ENCODE measurements at regions not wholly inside any gene's neighbourhood (a gene's known extent, or its start where the extent isn't known, plus 50 kb on each side); places are given as distances from the start of the nearest gene placed in this dataset.

GRCh38 chr22:49691256-49691655 is 136.4 kb downstream of the BRD1 start:
- TF ChIP-seq CTCF (IDR thresholded peaks at IDR 0.05) (no peak), EZH2 (IDR thresholded peaks at IDR 0.05; ENCODE audit: borderline replicate concordance, insufficient read depth, low read depth, low read length, poor library complexity, severe bottlenecking) (no peak)
